Hepatocyte (in vitro differentiated cells): ENCODE measurements at regions not wholly inside any gene's neighbourhood (a gene's known extent, or its start where the extent isn't known, plus 50 kb on each side); places are given as distances from the start of the nearest gene placed in this dataset.
"Not testable (repeated sequence)": the region's sequence is repeated elsewhere in the genome, so short reads cannot be mapped to it uniquely, and the experiment has no call there.

Experiments
- DNase-seq: peaks from one replicate; pipeline ENCODE4 v3.0.0-alpha.2; 2016; ENCODE audit warnings: low spot score
- H2AFZ ChIP-seq: fragments of 200-600 bp; sonication (generic); 2 replicates; pipeline ENCODE4 v1.6.0; 2016; ENCODE audit warnings: antibody characterized with exemption, mild to moderate bottlenecking
- H3K27ac ChIP-seq: fragments of 200-600 bp; sonication (generic); 2 replicates; pipeline ENCODE4 v1.5.1; 2016; ENCODE audit warnings: mild to moderate bottlenecking
- H3K27me3 ChIP-seq: fragments of 200-600 bp; sonication (generic); 2 replicates; pipeline ENCODE4 v1.6.1; 2016
- H3K36me3 ChIP-seq: fragments of 200-600 bp; sonication (generic); replicated peaks from 2 replicates; pipeline ENCODE4 v1.5.1; 2016; ENCODE audit warnings: low read depth; ENCODE audit not compliant: insufficient read depth
- H3K4me1 ChIP-seq: fragments of 200-600 bp; sonication (generic); 2 replicates; pipeline ENCODE4 v1.5.1; 2016; ENCODE audit warnings: mild to moderate bottlenecking, moderate library complexity; ENCODE audit not compliant: insufficient read depth
- H3K4me2 ChIP-seq: fragments of 200-600 bp; sonication (generic); 2 replicates; pipeline ENCODE4 v1.6.0; 2016
- H3K4me3 ChIP-seq: fragments of 200-600 bp; sonication (generic); 2 replicates; pipeline ENCODE4 v1.5.1; 2016; ENCODE audit warnings: mild to moderate bottlenecking
- H3K79me2 ChIP-seq: fragments of 200-600 bp; sonication (generic); 2 replicates; pipeline ENCODE4 v1.6.0; 2017; ENCODE audit warnings: mild to moderate bottlenecking
- H3K9me2 ChIP-seq: fragments of 200-600 bp; sonication (generic); replicated peaks from 2 replicates; pipeline ENCODE4 v1.6.0; 2017; ENCODE audit warnings: mild to moderate bottlenecking; ENCODE audit not compliant: insufficient read depth
- H3K9me3 ChIP-seq: fragments of 200-600 bp; sonication (generic); 2 replicates; pipeline ENCODE4 v1.5.1; 2016; ENCODE audit warnings: low read depth, mild to moderate bottlenecking
- H4K20me1 ChIP-seq: fragments of 200-600 bp; sonication (generic); 2 replicates; pipeline ENCODE4 v1.6.0; 2016; ENCODE audit warnings: mild to moderate bottlenecking; ENCODE audit not compliant: insufficient read depth, poor library complexity, severe bottlenecking
- EZH2 ChIP-seq: fragments of 200-600 bp; sonication (generic); IDR thresholded peaks from 2 replicates; pipeline ENCODE4 v1.6.1; 2016; ENCODE audit warnings: antibody characterized with exemption, mild to moderate bottlenecking, borderline replicate concordance
- EZH2phosphoT487 ChIP-seq: fragments of 200-600 bp; sonication (generic); IDR thresholded peaks from one replicate; pipeline ENCODE4 v1.6.1; 2018; ENCODE audit warnings: antibody characterized with exemption, mild to moderate bottlenecking, low read depth, moderate library complexity; ENCODE audit not compliant: unreplicated experiment, severe bottlenecking
- WGBS: methylation state at CpG from one replicate; pipeline ENCODE4 v1.1.6; 2016; ENCODE audit warnings: low lambda C conversion rate; ENCODE audit errors: missing lambda C conversion rate; 5-methylcytosine and 5-hydroxymethylcytosine counted together
- TF ChIP-seq, protein P1 (sequence below): fragments of 200-600 bp; sonication (generic); IDR thresholded peaks from 2 replicates; pipeline ENCODE4 v1.5.1; 2016; ENCODE audit warnings: antibody characterized with exemption, mild to moderate bottlenecking; ENCODE audit not compliant: poor library complexity

DNA sequence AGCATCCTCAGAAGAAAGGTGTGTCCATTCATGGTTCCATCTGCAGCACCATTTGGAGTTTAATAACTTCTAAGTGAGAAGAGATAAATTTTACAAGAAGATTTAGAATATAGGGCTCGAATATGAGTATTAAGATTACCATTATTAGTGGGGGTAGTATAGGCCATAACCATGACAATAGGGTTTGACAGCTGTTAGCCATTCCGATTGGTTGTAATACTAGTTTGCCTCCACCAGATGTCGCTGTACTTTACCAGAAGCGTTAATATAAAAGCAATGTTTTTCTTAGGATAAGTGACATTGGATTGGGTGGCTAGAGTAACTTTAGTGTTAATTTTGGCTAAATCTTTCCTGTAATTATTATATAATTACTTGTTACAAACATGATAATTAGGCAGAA is 107.5 kb upstream of the SRD5A2 start:
- Histone ChIP-seq H3K9me2 (no peaks in the 10 kb centered on the region), H3K4me2 (no peak overlapping the region), H3K9me3 (peaks cover 8% of the 10 kb centered on the region), H3K27me3 (no peaks in the 10 kb centered on the region), H2AFZ (no peak overlapping the region), H3K36me3 (no peaks in the 10 kb centered on the region), H4K20me1 (no peaks in the 10 kb centered on the region), H3K27ac (no peak overlapping the region), H3K79me2 (no peaks in the 10 kb centered on the region), H3K4me3 (no peak overlapping the region), H3K4me1 (no peaks in the 10 kb centered on the region)
- no peak for DNase-seq
- TF ChIP-seq, protein P1, sequence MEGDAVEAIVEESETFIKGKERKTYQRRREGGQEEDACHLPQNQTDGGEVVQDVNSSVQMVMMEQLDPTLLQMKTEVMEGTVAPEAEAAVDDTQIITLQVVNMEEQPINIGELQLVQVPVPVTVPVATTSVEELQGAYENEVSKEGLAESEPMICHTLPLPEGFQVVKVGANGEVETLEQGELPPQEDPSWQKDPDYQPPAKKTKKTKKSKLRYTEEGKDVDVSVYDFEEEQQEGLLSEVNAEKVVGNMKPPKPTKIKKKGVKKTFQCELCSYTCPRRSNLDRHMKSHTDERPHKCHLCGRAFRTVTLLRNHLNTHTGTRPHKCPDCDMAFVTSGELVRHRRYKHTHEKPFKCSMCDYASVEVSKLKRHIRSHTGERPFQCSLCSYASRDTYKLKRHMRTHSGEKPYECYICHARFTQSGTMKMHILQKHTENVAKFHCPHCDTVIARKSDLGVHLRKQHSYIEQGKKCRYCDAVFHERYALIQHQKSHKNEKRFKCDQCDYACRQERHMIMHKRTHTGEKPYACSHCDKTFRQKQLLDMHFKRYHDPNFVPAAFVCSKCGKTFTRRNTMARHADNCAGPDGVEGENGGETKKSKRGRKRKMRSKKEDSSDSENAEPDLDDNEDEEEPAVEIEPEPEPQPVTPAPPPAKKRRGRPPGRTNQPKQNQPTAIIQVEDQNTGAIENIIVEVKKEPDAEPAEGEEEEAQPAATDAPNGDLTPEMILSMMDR = peak; percentile 26
- TF ChIP-seq EZH2 = no peak
- WGBS = 41% methylated on average over 4 of the region's 4 CpGs

DNA sequence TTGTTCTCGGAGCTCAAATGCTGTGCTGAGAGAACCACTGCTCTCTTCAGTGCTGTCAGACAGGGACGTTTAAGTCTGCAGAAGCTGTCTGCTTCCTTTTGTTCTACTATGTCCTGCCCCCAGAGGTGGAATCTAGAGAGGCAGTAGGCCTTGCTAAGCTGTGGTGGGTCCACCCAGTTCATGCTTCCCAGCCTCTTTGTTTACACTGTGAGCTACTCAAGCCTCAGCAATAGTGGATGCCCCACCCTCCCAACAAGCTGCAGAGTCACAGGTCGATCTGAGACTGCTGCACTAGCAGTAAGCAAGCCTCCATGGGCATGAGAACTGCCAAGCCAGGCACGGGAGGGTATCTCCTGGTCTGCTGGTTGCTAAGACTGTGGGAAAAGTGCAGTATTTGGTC is 102.8 kb upstream of the SRD5A2 start:
- not testable (repeated sequence) for H3K27me3 ChIP-seq, H4K20me1 ChIP-seq, H2AFZ ChIP-seq, H3K4me1 ChIP-seq, H3K36me3 ChIP-seq, DNase-seq, H3K4me2 ChIP-seq, H3K79me2 ChIP-seq, H3K9me3 ChIP-seq, H3K27ac ChIP-seq, H3K4me3 ChIP-seq, H3K9me2 ChIP-seq
- WGBS = 57% methylated on average over 4 of the region's 4 CpGs

DNA sequence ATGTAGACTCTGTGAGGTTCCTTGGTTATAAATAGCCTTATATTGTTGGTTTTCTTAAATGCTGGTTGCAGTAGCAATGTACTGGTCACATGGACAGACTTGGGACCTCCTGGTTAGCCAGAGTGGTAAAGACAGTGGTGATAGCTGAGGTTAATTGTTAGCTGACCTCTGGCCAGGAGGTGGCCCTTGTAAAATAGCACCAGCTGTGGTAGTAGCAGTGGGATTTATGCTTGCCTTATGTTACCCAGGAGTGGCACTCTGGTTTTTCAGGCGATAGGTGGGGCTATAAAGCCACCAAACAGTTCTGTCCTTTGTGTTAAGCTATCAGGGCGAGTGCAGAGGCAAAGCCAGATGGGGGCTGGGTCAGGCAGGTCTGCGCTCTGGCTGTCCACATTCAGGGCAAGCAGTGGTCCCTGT is 94.8 kb upstream of the SRD5A2 start:
- WGBS = 38% methylated on average over 3 of the region's 3 CpGs
- TF ChIP-seq, protein P1 = no peak
- no peak for TF ChIP-seq EZH2phosphoT487
- DNase-seq = no peak
- Histone ChIP-seq H3K4me3 (no peak overlapping the region), H3K4me1 (no peaks in the 10 kb centered on the region), H3K9me3 (no peaks in the 10 kb centered on the region), H3K27ac (no peak overlapping the region), H3K36me3 (no peaks in the 10 kb centered on the region), H2AFZ (no peak overlapping the region), H3K4me2 (no peak overlapping the region), H3K27me3 (no peaks in the 10 kb centered on the region), H3K79me2 (no peaks in the 10 kb centered on the region), H3K9me2 (no peaks in the 10 kb centered on the region), H4K20me1 (no peaks in the 10 kb centered on the region)

DNA sequence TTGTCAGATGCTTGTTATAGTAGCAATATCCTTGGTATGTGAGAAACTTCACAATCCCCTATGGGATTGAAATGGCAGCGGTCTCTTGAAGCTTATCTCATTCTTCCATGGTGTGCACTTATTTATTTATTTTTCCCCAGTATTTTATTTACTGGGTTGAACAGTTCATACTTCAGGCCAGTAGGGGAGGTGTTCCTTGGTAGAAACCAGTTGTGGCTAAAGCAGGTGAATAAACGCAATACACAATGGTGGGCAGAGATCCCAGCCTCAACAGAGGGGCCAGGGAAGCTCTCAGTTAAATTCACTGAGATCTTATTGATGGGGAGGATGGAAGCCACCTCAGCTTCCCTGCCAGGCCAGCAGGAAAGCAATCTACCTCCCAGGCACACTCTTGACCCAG is 93.7 kb upstream of the SRD5A2 start:
- Histone ChIP-seq H3K4me1 (no peaks in the 10 kb centered on the region), H3K4me2 (no peak overlapping the region), H3K9me3 (no peaks in the 10 kb centered on the region), H4K20me1 (no peaks in the 10 kb centered on the region), H3K27ac (no peak overlapping the region), H3K36me3 (no peaks in the 10 kb centered on the region), H3K79me2 (no peaks in the 10 kb centered on the region), H3K27me3 (no peaks in the 10 kb centered on the region), H3K4me3 (no peak overlapping the region), H2AFZ (no peak overlapping the region), H3K9me2 (no peaks in the 10 kb centered on the region)
- WGBS = 85% methylated on average over 2 of the region's 2 CpGs
- no peak for DNase-seq
- TF ChIP-seq EZH2phosphoT487 (no peak), EZH2 (no peak)
- TF ChIP-seq, protein P1 = no peak
